Ascending aorta (tissue), 2 donors: ENCODE measurements at regions not wholly inside any gene's neighbourhood (a gene's known extent, or its start where the extent isn't known, plus 50 kb on each side); places are given as distances from the start of the nearest gene placed in this dataset.

Source experiments
- DNase-seq, 2 donors: peaks; one replicate each; pipeline ENCODE4 v3.0.0-alpha.2; 2019; ENCODE audit warnings: low spot score in 2 of 2
- H3K27ac ChIP-seq, 2 donors: fragments of 200-600 bp; sonication (generic); one replicate each; pipeline ENCODE4 v1.5.1; 2016 to 2017; ENCODE audit warnings: mild to moderate bottlenecking in 1 of 2
- H3K27me3 ChIP-seq: fragments of 200-600 bp; sonication (generic); one replicate; pipeline ENCODE4 v1.5.1; 2017
- H3K36me3 ChIP-seq, 2 donors: fragments of 200-600 bp; sonication (generic); one replicate each; pipeline ENCODE4 v1.5.1; 2016
- H3K4me1 ChIP-seq, 2 donors: fragments of 200-600 bp; sonication (generic); one replicate each; pipeline ENCODE4 v1.5.1; 2016 to 2017; ENCODE audit warnings: mild to moderate bottlenecking in 1 of 2
- H3K4me3 ChIP-seq, 2 donors: fragments of 200-600 bp; sonication (generic); one replicate each; pipeline ENCODE4 v1.5.1; 2016 to 2017; ENCODE audit warnings: mild to moderate bottlenecking in 1 of 2
- H3K9me3 ChIP-seq, 2 donors: fragments of 200-600 bp; sonication (generic); one replicate each; pipeline ENCODE4 v1.5.1; 2016
- intact Hi-C: fragments of 100-400 bp; cut with DNase I; formaldehyde crosslinking; loops from one replicate; pipeline ENCODE4 v1.15.1; 2023
- TF ChIP-seq, protein P1 (sequence below), 3 experiments: fragments of 200-600 bp in 2 of 3; fragments of 450-650 bp in 1 of 3; sonication (generic) in 2 of 3; IDR thresholded peaks; one replicate each; pipeline ENCODE4 v1.5.1; 2016 to 2019; ENCODE audit warnings: antibody characterized with exemption in 3 of 3, mild to moderate bottlenecking in 1 of 3, moderate library complexity in 1 of 3

DNA sequence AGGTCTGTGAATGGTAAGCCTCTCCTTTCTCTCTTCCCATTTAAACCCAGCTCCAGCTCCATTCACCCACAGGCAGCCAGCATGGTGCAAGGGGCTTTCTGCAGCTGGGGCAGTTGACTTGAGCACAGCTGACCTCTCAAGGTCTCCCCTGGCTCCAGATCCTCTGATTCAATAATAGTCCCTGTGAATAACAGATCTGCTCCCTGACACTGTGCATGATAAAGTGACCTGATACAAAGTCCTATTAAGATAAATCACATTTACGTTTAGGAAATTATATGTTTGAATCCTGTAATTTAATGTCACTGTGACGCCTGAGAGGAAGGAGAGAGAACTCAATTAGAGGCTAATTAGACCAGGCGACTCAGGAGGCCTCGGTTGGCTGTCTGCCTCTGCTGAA is 540.4 kb upstream of the CDH11 start:
- no peaks in the 10 kb centered on the region for H3K9me3 ChIP-seq
- no peaks in the 10 kb centered on the region for H3K27me3 ChIP-seq
- H3K36me3 ChIP-seq = no peaks in the 10 kb centered on the region
- DNase-seq = no peak
- intact Hi-C loops = no loop called here
- no peak overlapping the region for H3K27ac ChIP-seq
- TF ChIP-seq, protein P1, sequence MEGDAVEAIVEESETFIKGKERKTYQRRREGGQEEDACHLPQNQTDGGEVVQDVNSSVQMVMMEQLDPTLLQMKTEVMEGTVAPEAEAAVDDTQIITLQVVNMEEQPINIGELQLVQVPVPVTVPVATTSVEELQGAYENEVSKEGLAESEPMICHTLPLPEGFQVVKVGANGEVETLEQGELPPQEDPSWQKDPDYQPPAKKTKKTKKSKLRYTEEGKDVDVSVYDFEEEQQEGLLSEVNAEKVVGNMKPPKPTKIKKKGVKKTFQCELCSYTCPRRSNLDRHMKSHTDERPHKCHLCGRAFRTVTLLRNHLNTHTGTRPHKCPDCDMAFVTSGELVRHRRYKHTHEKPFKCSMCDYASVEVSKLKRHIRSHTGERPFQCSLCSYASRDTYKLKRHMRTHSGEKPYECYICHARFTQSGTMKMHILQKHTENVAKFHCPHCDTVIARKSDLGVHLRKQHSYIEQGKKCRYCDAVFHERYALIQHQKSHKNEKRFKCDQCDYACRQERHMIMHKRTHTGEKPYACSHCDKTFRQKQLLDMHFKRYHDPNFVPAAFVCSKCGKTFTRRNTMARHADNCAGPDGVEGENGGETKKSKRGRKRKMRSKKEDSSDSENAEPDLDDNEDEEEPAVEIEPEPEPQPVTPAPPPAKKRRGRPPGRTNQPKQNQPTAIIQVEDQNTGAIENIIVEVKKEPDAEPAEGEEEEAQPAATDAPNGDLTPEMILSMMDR (IDR thresholded peaks at IDR 0.05) = no peak
- no peaks in the 10 kb centered on the region for H3K4me1 ChIP-seq
- no peak overlapping the region for H3K4me3 ChIP-seq

- H3K27me3 ChIP-seq = no peaks in the 10 kb centered on the region
- intact Hi-C loops = no loop called here
- no peak overlapping the region for H3K4me3 ChIP-seq
- no peaks in the 10 kb centered on the region for H3K9me3 ChIP-seq
- no peaks in the 10 kb centered on the region for H3K4me1 ChIP-seq
- H3K36me3 ChIP-seq = no peaks in the 10 kb centered on the region
- no peak overlapping the region for H3K27ac ChIP-seq
- TF ChIP-seq, protein P1 (IDR thresholded peaks at IDR 0.05) = no peak
- DNase-seq = no peak
Measured at GRCh38 chr16:65661558-65661957, 539.7 kb upstream of the CDH11 start.

DNA sequence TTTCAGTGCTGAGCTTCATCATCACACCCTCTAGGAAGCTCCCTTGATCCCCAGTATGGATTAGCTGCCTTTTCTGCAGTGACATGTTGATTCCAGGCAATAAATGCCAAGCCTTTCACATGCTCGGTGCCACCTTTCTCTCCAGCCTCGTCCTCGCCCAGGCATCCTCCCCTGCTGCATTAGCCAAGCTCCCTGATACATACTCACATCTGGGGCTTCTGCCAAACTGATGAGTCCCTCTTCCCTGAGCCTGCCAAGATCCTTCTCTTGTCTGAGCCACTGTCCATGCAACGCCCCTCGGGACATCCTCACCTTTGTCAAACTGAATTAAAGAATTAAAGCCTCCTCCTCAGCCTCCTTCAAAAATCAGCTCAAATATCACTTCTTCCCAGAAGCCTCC is 538.5 kb upstream of the CDH11 start:
- no peak for DNase-seq
- Histone ChIP-seq H3K9me3 (no peaks in the 10 kb centered on the region), H3K36me3 (no peaks in the 10 kb centered on the region), H3K27ac (no peak overlapping the region), H3K4me3 (no peak overlapping the region), H3K27me3 (no peaks in the 10 kb centered on the region), H3K4me1 (no peaks in the 10 kb centered on the region)
- TF ChIP-seq, protein P1 (IDR thresholded peaks at IDR 0.05) = no peak
- intact Hi-C loops = no loop called here

DNA sequence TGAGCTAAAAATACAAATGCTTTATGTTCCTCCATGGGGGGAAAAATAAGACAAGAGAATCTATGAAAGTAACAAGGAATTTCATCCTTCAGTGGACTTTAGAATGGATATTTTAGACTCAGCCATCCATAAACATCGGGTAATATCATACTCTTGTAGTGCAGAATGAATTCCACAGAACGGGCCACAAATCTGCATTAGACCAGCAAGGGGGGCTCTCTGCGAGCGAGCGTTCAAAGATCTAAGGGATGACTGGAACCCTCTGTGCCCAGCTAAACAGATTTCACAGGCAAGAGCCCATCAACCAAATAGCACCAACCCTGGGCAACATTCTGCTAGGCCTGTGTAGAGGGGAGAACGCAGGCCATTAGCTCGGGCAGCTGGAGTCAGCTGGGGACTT is 537.9 kb upstream of the CDH11 start:
- intact Hi-C loops = no loop called here
- Histone ChIP-seq H3K4me1 (no peaks in the 10 kb centered on the region), H3K4me3 (no peak overlapping the region), H3K27me3 (no peaks in the 10 kb centered on the region), H3K36me3 (no peaks in the 10 kb centered on the region), H3K9me3 (no peaks in the 10 kb centered on the region), H3K27ac (no peak overlapping the region)
- no peak for DNase-seq
- TF ChIP-seq, protein P1 (IDR thresholded peaks at IDR 0.05) = no peak

DNA sequence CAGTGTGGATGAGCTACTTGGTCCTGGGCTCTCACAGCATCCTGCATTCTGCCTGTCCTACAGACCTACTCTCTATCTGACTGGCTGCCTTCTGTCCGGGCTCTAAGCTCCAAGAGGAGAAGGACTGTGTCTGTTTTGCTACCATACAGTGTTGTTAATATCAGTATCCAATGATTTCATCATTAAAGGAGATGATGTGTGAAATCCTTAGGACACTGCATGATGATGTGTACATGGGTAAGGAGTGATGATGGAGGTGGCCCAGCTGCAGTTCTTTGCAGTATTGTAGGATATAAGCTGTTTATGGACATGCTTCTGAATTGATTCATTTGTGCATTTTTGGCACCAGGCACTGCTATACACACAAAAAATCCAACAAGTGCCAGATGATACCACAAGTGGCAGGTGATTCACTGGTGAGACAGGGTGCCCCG is 536.9 kb upstream of the CDH11 start:
- intact Hi-C loops = no loop called here
- Histone ChIP-seq H3K27me3 (no peaks in the 10 kb centered on the region), H3K9me3 (no peaks in the 10 kb centered on the region), H3K36me3 (no peaks in the 10 kb centered on the region), H3K4me1 (no peaks in the 10 kb centered on the region), H3K27ac (no peak overlapping the region), H3K4me3 (no peak overlapping the region)
- DNase-seq = no peak
- TF ChIP-seq, protein P1 (IDR thresholded peaks at IDR 0.05) = no peak

GRCh38 chr16:65658349-65658748 is 536.5 kb upstream of the CDH11 start:
- TF ChIP-seq, protein P1 (IDR thresholded peaks at IDR 0.05) = no peak

More at GRCh38 chr16:65658349-65658748, 536.5 kb upstream of the CDH11 start:
- Histone ChIP-seq H3K36me3 (no peaks in the 10 kb centered on the region), H3K9me3 (no peaks in the 10 kb centered on the region), H3K4me3 (no peak overlapping the region), H3K27me3 (no peaks in the 10 kb centered on the region), H3K27ac (no peak overlapping the region), H3K4me1 (no peaks in the 10 kb centered on the region)
- intact Hi-C loops = no loop called here
- DNase-seq = no peak
